ENCODE measurements at regions not wholly inside any gene's neighbourhood (a gene's known extent, or its start where the extent isn't known, plus 50 kb on each side); places are given as distances from the start of the nearest gene placed in this dataset.

- H3K9me3 Mint-ChIP-seq (ENCODE audit: unreplicated experiment): no peaks in the 10 kb centered on the region
- ChIA-PET CTCF (no interaction called here), POLR2A (no interaction called here)
- Histone ChIP-seq H3K9me3 (no peaks in the 10 kb centered on the region; the same call in 1 of the 2 replicates), H3K4me1 (no peaks in the 10 kb centered on the region), H3K27me3 (replicated peaks; ENCODE audit: control insufficient read depth, insufficient read depth, low read length) (no peaks in the 10 kb centered on the region), H3K4me3 (ENCODE audit: low read depth, low read length) (no peak overlapping the region), H3K36me3 (ENCODE audit: control insufficient read depth, insufficient read depth, low read length) (no peaks in the 10 kb centered on the region)
- H3K36me3 Mint-ChIP-seq (ENCODE audit: insufficient read depth, unreplicated experiment): no peaks in the 10 kb centered on the region
- H3K27ac Mint-ChIP-seq (ENCODE audit: unreplicated experiment): no peak overlapping the region
- no peak for TF ChIP-seq CTCF (IDR thresholded peaks at IDR 0.05; ENCODE audit: insufficient read depth in 1 of 2, low read depth in 1 of 2, low read length in 1 of 2, severe bottlenecking in 1 of 2, unreplicated experiment in 1 of 2)
- BruUV-seq (replicated peaks): no TSS peak
- H3K4me1 Mint-ChIP-seq (ENCODE audit: low read depth, unreplicated experiment): no peaks in the 10 kb centered on the region
- H3K4me3 Mint-ChIP-seq (ENCODE audit: unreplicated experiment): no peak overlapping the region
- DNase-seq: no peak
- intact Hi-C loops (cut with micrococcal nuclease; ENCODE audit: unreplicated experiment): no loop called here
- H3K27me3 Mint-ChIP-seq (ENCODE audit: insufficient read depth, unreplicated experiment): no peaks in the 10 kb centered on the region
These were observed 624.2 kb downstream of the BCL11B start for GRCh38 chr14:98647754-98648153.

- DNase-seq: no peak
- Mint-ChIP-seq H3K27me3 (ENCODE audit: insufficient read depth, unreplicated experiment) (no peaks in the 10 kb centered on the region), H3K27ac (ENCODE audit: unreplicated experiment) (no peak overlapping the region), H3K9me3 (ENCODE audit: unreplicated experiment) (peaks cover 10% of the 10 kb centered on the region), H3K4me3 (ENCODE audit: unreplicated experiment) (no peak overlapping the region), H3K36me3 (ENCODE audit: insufficient read depth, unreplicated experiment) (no peaks in the 10 kb centered on the region), H3K4me1 (ENCODE audit: low read depth, unreplicated experiment) (no peaks in the 10 kb centered on the region)
- intact Hi-C loops (cut with micrococcal nuclease; ENCODE audit: unreplicated experiment): no loop called here
- Histone ChIP-seq H3K4me1 (no peaks in the 10 kb centered on the region), H3K36me3 (ENCODE audit: control insufficient read depth, insufficient read depth, low read length) (no peaks in the 10 kb centered on the region), H3K4me3 (ENCODE audit: low read depth, low read length) (no peak overlapping the region), H3K9me3 (no peaks in the 10 kb centered on the region), H3K27me3 (replicated peaks; ENCODE audit: control insufficient read depth, insufficient read depth, low read length) (no peaks in the 10 kb centered on the region)
- ChIA-PET POLR2A (no interaction called here), CTCF (no interaction called here)
- BruUV-seq (replicated peaks): no TSS peak
- no peak for TF ChIP-seq CTCF (IDR thresholded peaks at IDR 0.05; ENCODE audit: insufficient read depth in 1 of 2, low read depth in 1 of 2, low read length in 1 of 2, severe bottlenecking in 1 of 2, unreplicated experiment in 1 of 2)
These were observed 621.0 kb downstream of the BCL11B start for GRCh38 chr14:98651037-98651436.

- no peaks in the 10 kb centered on the region for H3K27me3 Mint-ChIP-seq (ENCODE audit: insufficient read depth, unreplicated experiment)
- CTCF ChIA-PET: no interaction called here
- POLR2A ChIA-PET: no interaction called here
- H3K27ac Mint-ChIP-seq (ENCODE audit: unreplicated experiment): no peak overlapping the region
- Histone ChIP-seq H3K36me3 (ENCODE audit: control insufficient read depth, insufficient read depth, low read length) (no peaks in the 10 kb centered on the region), H3K4me3 (ENCODE audit: low read depth, low read length) (no peak overlapping the region), H3K4me1 (no peaks in the 10 kb centered on the region), H3K9me3 (no peaks in the 10 kb centered on the region), H3K27me3 (replicated peaks; ENCODE audit: control insufficient read depth, insufficient read depth, low read length) (no peaks in the 10 kb centered on the region)
- H3K9me3 Mint-ChIP-seq (ENCODE audit: unreplicated experiment): no peaks in the 10 kb centered on the region
- H3K36me3 Mint-ChIP-seq (ENCODE audit: insufficient read depth, unreplicated experiment): no peaks in the 10 kb centered on the region
- DNase-seq: no peak
- intact Hi-C loops (cut with micrococcal nuclease; ENCODE audit: unreplicated experiment): no loop called here
- no TSS peak for BruUV-seq (replicated peaks)
- no peaks in the 10 kb centered on the region for H3K4me1 Mint-ChIP-seq (ENCODE audit: low read depth, unreplicated experiment)
- TF ChIP-seq CTCF (IDR thresholded peaks at IDR 0.05; ENCODE audit: insufficient read depth in 1 of 2, low read depth in 1 of 2, low read length in 1 of 2, severe bottlenecking in 1 of 2, unreplicated experiment in 1 of 2): no peak
- H3K4me3 Mint-ChIP-seq (ENCODE audit: unreplicated experiment): no peak overlapping the region
These were observed 607.0 kb downstream of the BCL11B start for GRCh38 chr14:98665007-98665406.

All from Caco-2 (cell line).